Stimulated activated CD4-positive, alpha-beta T cell treated with anti-CD3 and anti-CD28 coated beads, Interleukin-12 subunit alpha, Interleukin-12 subunit beta, amount 100 ng/mL, for 24 hours (primary cell): ENCODE measurements at regions not wholly inside any gene's neighbourhood (a gene's known extent, or its start where the extent isn't known, plus 50 kb on each side); places are given as distances from the start of the nearest gene placed in this dataset.
"Not testable (repeated sequence)": the region's sequence is repeated elsewhere in the genome, so short reads cannot be mapped to it uniquely, and the experiment has no call there.

Source experiments
- DNase-seq, 2 experiments: peaks; one replicate each; pipeline ENCODE4 v3.0.0-alpha.2; 2020; ENCODE audit warnings: low read depth in 2 of 2

DNA sequence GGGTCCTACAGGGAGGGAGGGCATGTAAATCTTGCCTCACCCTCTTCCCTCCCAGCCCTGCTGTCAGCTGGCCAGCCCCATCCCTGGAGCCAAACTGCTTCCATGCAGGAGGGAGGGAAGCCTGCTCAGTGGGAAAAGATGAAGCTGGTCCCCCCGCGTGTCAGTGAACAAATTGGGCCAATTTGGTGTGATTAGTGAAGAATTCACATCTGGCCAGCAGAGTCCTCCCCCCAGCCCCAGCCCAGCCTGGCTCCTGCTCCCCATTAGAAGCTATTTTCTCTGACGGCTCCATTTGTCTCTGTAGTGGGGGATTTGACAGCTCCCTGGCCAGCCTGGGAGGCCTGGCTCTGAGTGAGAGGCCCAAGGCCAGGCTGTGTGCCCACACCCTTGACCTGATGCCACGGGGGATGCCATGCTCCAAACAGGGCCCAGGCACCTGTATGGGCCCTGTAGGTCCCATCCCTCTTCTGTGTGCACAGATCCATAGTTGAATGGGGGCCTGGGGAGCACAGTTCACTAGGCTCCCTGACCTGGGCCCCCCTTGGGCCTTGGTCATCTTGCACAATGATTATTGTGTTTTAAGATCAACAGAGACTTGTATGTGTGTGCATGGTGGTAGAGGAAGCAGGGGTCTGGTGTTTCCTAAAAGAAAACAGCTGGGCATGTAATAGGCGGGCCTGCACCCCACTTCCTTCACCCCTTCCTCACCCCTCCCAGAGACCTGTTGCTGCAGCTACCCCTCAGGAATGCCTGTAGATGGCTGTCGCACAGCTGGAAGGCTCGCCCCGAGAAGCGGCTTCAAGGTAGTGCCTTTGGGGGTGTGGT, 50.7 kb upstream of the TAC4 start:
- DNase-seq, result no peak

DNA sequence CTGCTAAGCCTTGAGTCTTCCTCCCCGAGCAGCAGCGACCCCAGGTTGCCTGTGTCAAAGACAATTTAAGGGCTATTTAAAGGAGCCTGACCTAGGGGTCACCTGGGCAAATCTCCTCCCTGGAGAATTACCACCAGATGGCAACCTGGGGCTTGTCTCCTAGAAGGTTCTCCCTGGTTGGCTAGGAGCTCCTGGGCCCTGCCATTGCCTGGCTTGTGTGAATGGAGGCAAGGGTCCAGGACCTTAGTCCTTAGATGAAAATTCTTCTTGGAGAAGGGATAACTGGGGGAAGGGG, 51.3 kb upstream of the TAC4 start:
- no peak for DNase-seq

DNA sequence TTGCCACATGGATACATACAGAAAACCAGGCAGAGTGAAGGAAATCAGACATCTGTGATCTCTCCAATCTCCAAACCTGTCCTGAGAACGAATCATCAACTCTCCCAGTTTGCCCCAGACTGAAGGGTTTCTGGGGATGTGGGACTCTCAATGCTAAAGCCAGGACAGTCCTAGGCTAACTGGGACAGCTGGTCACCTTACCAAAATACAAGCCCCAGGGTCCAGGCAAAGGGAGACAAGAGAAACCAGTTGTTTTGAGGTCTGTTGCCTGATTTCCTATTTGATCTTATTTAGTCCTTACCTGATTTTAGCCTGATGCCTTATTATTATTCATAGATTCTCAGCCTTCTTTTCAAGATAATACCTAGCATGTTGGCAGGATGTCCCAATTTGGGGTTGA, 51.7 kb upstream of the TAC4 start:
- no peak for DNase-seq

DNA sequence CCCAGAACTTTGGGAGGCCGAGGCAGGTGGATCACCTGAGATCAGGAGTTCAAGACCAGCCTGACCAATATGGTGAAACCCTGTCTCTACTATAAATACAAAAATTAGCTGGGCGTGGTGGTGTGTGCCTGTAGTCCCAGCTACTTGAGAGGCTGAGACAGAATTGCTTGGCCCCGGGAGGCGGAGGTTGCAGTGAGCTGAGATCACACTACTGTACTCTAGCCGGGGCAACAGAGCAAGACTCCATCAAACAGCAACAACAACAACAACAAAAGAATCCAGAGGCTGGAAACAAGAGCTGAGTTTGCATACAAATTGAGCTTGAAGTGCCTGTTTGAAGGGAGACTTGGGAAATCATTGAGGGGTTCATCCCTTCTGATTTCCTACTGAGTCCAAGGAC, 52.9 kb upstream of the TAC4 start:
- DNase-seq, result not testable (repeated sequence)

DNA sequence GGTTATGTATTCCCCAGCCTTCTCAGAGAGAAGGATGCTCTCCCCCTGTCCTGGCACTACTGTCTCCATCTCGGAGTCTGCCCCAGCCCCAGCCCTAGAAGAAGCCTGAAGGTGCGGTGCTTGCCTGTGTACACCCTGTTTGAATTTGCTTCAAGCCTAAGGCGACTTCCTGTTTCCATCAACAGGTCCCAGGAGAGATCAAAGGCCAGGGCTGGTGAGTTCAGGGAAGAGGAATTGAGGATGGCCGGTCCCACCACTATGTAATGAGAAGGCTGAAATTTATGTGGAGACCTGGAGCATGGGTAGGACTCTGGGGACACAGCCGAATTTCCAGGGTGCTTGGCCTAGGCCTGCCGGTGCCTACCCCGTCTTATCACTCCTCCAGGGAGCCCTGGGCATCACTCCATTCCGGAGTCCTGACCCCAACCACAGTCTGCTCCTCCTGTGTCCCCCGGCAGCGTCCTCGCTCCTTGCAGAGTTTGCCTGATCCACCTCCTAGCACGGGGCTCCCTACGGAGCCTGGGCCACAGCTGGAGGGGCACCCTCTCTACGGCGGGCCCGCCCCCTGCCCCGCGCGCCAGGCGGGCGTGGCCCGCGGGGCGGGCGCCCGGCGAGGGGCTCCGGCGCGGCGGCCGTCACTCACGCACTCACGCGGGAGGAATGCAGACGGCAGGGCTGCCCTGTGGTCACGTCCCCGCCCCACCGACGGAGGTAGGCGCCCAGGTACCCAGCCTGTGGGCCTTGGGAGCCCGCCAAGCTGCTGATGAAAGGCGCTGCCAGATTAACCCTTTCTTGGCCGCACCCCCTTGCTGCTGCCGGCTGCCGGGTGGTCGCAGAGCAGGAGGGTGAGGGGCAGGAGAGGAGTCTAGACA, 53.8 kb upstream of the TAC4 start:
- no peak for DNase-seq

DNA sequence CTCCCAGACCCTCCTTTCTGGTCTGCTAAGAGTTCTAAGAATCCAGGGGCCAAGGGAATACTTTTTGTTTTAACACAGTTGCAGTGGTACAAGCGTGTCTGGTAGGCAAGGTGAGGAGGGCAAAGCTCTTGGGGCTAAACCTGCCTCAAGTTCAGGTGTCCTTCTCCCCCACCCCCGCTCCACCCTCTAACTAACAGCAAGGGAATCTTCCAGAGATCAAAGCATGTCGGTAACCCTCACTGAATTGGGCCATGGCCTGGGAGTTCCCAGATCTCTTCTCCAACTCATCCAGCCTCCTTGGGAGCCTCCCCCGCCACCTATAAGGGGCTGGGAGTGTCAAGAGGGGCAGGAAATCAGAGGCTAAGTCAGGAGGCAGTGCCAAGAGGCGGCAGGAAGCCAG, 55.7 kb upstream of the TAC4 start:
- no peak for DNase-seq

DNA sequence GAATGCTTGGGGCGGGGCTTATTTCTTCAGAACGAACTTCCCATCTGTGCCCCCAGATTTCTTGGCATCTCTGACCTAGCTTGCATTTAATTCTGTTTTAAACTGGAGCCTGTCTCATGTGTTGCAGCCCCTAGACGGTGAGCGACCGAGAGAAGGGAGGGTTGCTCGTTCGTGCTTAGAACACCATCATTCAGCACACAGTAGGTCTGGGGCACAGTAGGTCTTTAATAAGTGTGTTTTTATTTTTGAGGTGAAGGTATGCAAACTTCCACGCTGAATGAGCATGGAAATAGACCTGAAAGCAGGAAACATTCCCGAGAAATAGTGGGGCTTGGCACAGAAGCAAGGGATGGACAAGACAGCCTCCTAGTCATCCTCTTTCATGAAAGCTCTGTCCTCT, 57.0 kb upstream of the TAC4 start:
- no peak for DNase-seq

DNA sequence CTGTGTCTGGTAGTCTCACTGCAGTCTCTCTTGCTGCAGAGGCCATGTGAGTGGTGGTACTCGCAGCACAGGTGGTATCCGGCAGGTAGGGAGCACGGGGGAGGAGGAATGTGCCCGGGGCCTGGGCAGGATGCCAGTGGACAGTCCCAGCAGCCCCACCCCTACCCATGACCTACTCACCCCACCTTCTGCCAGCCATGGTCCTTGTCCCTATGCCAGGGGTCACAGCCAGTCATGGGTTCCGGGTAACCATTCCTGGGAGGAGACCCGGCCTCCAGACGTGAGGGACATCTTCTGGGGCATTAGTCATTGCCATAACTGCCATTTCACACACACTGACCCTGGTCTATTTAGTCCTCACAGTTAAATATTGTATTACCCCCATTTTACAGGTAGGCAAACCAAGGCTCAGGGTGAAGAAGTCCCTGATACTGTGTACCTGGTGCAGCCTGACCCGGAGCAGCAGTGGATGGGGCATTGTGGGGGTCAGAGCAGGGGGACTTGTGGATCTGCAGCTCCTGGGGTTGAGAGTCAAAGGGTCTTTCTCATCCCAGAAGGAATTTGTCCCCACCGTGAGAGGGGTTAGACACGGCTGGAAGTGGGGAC, 58.8 kb upstream of the TAC4 start:
- DNase-seq, result no peak

DNA sequence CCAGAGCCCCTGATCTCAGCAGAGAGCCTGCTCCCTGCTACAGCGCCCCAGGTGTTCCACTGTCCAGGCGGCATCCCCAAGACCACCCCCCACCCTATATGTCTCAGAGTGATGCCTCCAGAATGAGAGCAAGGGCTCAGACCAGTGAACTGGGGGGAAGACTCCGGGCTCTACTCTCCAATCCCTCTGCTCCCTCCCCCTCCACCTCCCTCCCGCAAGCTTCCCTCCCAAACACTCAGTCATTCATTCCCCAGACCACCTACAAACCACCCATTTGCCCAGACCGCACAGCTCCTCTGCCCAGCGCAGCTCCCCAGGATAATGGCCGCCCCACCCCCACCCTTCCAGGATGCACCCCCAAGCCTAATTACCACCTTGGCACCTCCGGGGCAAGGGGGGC, 59.4 kb upstream of the TAC4 start:
- DNase-seq, result no peak

DNA sequence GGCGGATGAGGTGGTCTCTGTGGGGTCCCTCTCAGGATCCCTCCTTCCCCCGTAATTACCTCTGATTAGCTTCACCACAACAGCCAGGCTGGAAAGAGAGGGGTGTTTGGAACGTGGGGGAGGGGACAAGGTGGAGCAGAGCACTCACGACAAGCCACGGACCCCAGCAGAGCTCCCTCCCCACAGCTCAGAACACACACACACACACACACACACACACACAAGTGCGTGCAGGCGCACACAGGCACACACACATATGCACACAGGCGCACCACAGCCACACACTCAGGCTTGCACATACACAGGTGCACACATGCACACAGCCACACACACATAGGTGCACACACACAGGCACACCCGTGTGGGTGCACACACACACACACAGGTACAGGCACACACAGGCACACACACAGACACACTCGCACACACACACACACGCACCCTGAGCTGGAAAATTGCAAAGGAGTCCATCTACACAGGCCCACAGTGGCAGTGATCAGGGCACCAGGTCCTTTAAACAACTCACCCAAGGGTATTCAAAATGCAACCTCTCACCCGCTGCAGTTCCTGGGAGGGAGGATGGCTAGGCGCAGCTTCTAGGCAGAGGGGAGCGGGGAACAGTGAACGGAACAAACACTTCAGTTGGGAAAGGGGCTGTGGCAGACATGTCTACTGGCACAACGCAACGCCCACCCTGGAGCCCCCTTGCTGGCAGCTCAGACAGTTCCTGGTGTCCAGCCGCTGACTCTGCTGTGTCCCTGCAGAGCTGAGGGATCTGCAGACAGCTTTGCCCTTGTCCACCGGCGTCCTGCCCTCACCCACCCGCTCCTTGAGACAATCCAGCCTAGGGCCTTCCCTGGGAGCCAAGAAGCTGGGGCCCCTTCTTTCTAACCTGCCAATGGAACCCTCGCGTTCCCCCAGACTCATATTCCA, 59.9 kb upstream of the DLX4 start:
- DNase-seq, result no peak

DNA sequence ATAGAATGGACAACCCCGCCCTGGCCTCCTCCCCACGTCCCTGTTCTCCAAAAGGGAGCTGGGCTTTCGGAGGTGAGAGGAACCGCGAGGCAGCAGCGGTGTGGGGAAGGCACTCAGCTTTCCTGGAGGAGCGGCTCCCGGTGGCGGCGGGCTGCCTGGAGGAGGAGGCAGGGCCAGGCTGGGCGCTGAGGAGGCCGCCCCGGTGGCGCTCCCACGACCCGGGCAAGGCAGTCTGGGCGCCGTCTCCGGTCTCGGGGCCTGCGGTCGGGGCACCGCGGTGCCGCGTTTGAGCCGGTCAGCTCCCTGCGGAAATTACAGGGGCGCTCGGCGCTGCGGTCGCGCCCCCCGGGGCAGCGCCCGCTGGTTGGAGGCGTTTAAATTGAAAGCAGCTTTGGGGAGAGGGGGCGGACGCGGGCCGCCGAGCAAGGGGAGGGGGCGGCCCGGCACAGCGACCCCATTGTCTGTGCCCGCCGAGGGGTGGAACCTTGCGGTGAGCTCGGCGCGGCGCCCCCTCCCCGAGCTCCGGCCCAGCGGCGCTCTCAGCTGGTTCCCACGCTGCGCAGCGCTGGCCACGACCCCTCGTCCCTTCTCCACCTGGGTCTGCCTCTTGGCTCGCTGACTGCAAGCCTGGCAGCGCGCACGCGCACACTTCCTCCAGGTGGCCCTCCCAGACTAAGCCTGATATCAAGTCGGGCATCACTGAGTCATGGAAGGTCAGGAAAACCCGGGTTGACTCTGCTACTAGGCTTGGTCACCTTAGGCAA, 58.7 kb upstream of the DLX4 start:
- DNase-seq, result peak in 1 of 2 experiments; percentile 30

DNA sequence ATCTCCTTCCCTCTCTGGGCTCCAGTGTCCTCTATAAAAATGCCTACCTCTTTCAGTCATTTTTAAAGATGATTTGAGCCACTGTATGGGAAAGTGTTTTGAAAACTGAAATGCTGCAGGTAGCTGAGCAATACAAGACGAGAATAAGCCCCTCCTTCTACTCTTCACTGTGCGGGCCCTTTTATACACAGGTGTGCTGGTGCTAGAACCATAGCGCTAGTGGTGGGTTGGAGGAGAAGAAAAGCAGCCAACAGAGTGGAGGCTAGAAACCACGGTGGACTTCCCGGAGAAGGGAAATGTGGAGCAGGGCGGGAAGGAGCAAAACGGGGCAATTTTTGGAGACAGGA, 58.2 kb upstream of the DLX4 start:
- DNase-seq, result no peak

DNA sequence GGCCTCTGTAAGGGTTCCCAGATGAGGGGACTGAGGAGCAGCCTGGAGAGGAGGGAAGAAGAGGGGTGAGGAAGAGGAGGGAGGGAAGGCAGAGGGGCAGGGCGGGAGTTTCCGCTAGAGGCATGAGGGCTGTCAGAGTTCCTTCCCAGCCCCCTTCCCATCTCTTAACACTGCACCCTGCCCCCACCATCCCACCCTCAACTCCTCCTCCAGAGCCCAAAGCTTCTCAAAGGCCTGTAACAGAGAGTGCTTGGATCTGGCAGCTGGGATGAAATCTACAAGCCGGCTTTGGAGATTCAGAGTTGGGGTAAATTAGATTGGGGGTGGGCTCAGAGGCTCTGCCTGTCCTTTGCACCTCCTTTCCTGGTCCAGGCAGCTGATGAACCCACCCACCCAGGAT, 57.3 kb upstream of the DLX4 start:
- no peak for DNase-seq

DNA sequence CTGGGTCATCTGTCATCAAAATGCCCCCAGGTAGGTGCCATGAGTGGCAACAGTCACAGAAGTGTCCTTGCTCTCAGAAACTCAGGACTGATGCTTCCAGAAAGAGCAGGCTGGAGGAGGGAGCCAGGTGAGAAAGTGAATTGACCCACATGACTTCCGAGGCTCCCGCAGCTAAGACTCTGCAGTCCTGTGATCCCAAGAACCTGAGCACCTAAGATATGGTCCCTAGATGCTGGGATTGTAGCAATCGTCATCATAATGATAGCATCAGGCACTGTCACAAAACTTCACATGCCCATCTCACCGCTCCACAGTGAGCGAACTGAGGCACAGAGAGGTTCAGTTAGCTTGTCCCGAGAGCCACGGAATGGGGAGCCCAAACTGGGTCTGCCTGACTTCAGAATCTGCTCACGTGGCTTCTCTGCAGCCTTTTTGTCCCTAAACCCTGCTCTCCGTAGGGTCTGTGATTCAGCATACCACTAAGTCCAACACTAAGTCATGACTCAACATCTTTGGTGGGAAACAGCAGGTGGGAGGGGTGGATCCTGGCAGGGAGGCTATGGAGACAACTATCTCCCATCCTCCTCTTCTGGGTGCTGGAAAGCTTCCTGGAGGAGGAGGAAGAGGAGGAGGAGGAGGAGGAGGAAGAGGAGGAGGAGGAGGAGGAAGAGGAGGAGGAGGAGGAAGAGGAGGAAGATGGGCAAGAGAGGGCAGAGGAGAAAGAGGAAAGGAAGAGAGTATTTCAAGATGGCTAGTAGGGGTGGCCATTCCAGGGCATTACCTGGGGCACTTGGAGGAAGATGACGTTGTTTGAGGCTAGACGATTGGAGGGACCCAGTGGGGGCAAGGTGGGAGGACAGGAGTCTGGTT, 55.5 kb upstream of the DLX4 start:
- no peak for DNase-seq

DNA sequence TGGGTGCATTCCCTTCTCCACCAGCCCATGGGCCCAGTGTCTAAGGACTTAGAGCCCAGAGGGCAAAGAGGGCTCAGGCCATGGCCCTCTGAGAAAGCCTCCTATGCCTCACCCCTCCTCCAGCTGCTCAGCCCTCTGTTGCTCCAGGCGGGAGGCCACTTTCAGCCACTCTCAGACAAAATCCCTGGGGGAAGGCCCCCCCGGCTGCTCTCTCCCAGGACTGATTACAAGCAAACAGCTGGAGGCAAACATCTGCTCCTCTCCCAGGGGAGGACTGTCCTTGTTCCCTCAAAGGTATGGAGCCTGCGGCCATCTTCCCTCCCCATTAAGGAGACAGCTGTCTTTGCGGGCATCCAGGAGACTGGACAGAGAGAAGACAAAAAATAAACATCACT, 54.9 kb upstream of the DLX4 start:
- no peak for DNase-seq

DNA sequence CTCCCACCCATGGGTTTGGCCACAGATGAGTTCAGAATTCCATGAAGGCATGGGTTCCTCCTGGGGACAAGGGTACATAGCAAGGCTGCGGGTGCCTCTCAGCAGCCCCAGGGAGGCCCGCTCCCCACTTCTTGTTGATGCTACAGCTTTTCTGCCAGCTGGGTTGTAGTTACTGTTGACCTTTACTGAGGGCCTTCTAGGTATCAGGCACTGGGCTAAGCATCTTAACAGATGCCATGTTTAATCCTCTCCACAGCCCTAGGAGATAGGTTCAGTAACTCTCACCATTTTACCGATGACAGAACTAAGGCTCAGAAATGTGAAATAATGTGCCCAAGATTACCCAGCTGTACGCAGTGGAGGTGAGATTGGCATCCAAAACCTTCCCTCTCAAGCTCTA, 54.3 kb upstream of the DLX4 start:
- no peak for DNase-seq

DNA sequence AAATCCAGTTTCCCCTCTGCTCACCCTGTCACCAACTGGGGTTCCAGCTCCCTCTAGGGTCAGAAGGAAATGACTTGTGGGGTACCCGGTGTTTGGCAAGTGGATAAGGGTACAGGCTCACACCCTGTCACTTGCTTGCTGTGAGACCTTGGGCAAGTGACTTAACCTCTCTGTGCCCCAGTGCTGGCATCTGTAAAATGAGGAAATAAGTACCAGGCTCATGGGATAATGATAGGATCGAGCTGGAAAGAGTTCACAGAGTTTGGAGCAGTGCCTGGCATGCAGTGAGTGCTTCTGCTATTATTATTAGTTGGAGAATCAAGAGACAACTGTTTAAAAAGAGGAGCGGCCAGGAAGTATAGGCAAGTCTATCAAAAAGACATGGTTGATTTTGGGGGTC, 53.7 kb upstream of the DLX4 start:
- DNase-seq, result no peak

DNA sequence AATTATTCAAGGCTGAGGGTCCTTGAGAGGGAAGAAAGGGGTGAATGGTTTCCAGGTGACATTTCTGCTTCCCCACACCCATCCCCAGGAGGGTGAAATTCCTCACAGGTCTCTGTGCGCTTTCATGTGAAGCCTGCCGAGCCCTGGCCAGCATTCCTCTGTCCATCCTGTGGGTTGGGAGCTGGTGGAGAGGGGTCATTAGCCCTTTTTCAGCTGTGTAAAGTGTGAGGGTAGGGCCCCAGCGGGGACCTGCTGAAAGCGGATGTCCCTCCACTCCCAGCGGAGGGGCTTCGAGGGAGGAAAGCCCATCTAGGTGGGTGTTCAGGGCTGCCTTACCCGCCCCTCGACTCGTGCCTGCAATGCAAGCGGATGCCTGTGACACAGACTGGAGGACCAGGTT, 53.3 kb upstream of the DLX4 start:
- DNase-seq, result no peak

DNA sequence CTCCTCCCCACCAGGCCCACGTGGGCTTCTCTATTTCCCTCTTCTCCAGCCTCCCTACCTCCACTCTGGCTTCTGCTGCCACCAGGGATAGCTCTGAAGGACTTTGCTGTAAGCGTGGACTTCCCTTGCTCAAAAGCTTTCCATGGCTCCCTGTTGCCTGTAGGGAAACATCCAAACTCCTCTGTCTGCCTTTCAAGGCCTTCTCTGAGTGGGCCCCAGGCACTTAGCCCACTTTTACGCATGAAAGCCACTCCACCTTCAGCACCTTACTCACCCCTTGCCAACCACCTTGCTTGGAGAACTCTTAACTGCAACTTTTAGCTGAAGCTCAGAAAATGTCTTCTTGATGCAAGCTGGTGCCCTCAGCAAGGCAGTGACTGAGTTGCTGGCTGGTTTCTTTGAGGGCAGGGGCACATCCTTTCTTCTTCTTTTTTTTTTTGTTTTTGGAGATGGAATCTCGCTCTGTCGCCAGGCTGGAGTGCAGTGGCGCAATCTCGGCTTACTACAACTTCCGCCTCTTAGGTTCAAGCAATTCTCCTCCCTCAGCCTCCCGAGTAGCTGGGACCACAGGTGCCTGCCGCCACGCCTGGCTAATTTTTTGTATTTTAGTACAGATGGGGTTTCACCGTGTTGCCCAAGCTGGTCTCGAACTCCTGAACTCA, 52.0 kb upstream of the DLX4 start:
- no peak for DNase-seq

DNA sequence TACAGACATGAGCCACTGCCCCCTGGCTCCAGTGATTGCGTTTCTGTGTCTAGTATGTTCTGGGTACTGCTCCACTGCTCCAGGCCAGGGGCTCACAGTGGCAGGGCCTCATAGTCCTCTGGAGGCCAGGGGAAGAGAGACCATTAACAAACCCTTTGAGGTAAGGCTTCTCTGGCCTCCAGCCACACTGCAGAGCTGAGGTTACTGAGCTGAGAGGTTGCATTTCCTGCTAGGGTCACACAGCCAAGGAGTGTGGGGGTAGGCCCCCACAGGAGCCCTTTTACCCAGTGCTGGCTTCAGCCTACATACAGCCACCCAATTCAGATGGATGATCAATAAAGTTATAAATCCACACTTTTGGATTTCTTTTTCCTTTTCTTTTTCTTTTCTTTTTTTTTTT, 50.4 kb upstream of the DLX4 start:
- DNase-seq, result no peak
